NOMO-1 (cell line): ENCODE measurements at regions not wholly inside any gene's neighbourhood (a gene's known extent, or its start where the extent isn't known, plus 50 kb on each side); places are given as distances from the start of the nearest gene placed in this dataset.

Experiments used
- DNase-seq, 2 experiments: peaks; one replicate each; lab custom pipeline; 2025; ENCODE audit not compliant: unreplicated experiment in 2 of 2; lab: John Stamatoyannopoulos, UW

DNA sequence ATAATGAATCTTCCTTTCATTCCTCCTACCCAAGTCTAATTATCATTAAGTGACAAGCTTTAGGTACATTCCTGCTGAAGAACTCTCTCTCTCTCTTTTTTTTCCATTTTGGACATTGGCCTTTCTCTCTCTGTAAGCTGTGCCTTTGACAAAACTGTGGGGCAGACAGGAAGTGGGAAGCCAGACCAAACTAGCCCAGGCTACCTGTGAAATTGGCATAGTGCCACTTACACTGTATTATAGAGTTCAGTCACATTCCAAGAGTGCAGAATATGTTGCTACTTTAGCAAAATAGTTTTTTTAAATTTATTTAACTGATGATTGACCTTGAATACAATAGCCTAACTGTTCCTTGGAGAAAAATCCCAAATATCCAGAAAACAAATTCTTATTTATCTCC, 381.5 kb upstream of the ETAA1 start:
- no peak for DNase-seq

- DNase-seq, result no peak
These were observed 378.8 kb upstream of the ETAA1 start for GRCh38 chr2:67018301-67018700.

GRCh38 chr2:67032076-67032475, 365.1 kb upstream of the ETAA1 start:
- no peak for DNase-seq

- no peak for DNase-seq
These were observed 360.7 kb upstream of the ETAA1 start for GRCh38 chr2:67036444-67036843.

DNA sequence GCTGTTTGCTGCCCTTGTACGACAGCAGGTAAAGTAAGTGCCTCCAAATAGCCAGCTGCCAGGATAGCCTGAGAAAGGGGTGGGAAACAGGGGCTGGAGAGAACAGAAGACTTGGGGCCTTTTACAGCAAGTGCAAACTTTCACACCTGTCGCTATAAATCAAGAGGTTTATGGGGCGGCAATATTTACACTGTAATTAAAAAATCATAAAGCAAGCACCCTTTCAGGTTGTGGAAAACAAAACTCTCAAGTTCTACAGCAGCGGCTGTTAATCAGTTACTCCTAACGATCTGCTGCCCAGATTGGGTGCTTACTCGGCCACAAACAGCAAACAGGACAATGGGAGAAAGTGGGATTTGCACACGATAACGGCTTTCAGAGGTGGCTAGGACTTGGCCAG, 359.5 kb upstream of the ETAA1 start:
- no peak for DNase-seq

GRCh38 chr2:67038195-67038594, 358.9 kb upstream of the ETAA1 start:
- DNase-seq, result no peak

DNA sequence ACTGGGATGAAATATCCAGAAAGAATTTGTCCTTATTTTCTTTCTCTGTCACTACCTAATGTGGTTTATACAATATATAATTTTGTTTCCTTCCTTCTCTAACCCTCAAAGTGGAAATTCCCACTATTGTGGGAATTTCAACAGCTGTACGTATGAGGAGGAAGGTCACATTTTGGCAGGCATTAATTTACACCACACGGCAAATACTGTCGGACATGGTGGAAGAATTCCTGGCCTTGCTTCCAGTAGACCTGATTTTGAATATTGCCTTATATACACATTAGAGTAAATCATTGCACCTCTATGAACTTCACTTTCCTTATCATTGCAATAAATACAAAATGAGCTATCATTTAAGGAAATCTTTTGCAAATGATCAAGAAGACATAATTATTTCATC, 358.1 kb upstream of the ETAA1 start:
- no peak for DNase-seq

DNA sequence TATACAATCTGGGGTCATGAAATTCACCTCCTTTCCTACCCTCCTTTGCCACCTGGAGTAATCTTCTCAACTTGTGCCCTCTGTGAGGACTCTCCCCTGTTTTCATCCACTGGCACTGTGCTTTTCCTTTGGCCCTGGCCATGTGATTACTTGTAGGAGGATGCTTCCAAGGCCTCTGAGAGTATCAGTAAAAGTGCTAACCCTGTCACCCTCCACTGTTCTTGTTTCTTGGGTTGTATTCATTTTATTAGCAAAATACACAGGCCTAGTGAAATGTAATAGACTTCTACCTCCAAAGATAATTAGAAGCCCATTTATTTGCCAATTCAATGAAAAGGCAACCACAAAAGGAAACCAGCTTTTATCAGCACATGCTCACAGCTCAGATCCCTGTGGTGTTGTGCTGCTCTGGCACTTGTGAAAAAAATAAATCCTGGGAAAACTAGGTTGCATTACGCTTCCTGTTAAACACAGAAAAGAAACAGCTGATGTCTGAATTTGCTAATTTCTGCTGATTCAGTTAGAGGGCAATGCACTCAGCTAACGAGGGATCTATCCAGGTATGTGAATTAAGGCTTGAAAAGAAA, 357.5 kb upstream of the ETAA1 start:
- no peak for DNase-seq

- no peak for DNase-seq
These were observed 356.1 kb upstream of the ETAA1 start for GRCh38 chr2:67041051-67041450.

DNA sequence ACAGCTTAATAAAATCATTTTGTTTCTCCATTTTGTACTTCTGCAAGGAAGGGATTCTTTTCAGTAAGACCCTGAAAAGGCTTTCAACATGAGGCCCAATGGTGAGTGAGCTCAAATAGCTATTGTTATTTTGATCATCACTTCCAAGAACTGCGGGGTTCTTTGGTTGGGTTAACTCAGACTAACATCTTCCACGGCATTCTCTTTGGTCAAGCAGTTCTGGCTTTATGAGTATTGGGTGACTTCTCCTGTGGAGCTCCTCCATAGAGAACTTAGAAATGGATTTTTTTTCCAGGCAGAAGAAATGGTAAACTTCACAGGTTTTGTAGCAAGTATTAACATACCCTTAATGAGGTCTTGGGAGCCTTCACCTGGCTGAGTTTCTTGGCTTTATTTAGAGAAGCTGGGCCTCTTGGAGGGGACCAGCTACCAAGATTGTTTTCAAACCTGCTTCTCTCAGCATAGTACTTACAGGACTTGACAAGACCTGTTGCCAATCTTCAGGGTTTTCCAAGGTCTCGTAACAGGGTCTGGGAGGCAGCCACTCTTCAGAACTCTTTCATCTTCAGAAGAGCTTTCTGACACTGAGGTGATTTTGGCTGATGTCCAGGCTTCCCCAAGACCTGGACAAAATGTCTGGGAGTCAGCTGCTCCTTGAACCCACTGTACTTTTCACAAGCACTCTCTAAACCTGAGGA, 353.2 kb upstream of the ETAA1 start:
- no peak for DNase-seq

- DNase-seq, result no peak
These were observed 350.5 kb upstream of the ETAA1 start for GRCh38 chr2:67046591-67046990.

- no peak for DNase-seq
These were observed 348.8 kb upstream of the ETAA1 start for GRCh38 chr2:67048314-67048713.

DNA sequence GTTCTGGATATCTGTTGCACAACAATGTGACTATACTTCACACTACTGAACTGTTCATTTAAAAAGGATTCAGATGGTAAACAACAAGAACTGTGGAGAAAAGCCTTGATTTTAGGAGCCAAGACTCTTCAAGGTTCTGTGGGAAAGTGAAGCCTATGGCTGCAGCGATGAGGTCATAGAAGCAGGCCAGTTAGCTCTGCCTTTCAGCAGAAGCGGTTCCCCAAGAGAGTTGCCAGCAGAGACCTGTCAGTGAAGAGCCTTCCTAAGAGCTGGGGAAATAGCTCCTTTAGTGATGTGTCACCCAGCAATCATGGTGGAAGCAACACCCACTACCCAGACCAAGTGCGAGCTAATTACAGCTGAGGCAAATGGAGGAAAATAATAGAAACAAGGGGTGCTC, 346.5 kb upstream of the ETAA1 start:
- no peak for DNase-seq

- no peak for DNase-seq
These were observed 342.4 kb upstream of the ETAA1 start for GRCh38 chr2:67054728-67055127.

- no peak for DNase-seq
These were observed 341.5 kb upstream of the ETAA1 start for GRCh38 chr2:67055387-67056304.

- no peak for DNase-seq
These were observed 340.0 kb upstream of the ETAA1 start for GRCh38 chr2:67057123-67057522.

DNA sequence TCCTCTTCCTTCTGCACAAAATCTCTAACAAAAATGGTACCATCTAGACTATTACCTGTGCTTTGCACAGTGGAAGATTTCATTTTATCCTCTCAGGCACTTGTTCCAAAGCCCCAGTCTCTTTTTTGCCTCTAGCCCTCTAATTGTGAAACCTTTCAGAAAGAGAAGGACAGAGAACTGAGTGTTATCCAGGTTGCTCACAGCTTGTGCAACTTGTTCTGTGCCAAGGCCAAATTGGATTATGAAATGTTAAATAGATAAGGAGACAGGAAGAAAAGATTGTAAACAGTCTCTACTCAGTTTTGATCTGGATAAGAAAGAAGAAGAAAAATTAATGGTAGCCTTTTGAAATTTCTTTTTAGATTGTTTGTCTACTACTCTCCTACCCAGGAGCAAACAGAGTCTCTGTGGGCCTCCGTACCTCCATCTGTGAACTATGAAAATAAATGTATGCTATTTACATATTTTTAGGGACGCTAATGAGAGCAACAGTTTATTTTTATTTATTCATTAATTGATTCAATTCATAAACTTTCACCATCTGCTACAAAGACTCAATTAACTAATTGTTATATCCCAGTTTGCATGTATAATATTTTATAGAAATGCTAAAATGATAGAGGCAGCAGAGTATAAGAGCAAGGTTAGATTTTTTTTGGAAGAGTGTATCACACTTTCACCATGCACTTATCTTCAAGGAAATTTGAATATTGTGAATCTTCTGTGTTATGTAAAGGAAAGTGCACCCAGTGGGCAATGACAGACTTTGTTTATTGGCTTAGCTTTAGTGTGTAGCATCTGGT, 339.0 kb upstream of the ETAA1 start:
- no peak for DNase-seq

DNA sequence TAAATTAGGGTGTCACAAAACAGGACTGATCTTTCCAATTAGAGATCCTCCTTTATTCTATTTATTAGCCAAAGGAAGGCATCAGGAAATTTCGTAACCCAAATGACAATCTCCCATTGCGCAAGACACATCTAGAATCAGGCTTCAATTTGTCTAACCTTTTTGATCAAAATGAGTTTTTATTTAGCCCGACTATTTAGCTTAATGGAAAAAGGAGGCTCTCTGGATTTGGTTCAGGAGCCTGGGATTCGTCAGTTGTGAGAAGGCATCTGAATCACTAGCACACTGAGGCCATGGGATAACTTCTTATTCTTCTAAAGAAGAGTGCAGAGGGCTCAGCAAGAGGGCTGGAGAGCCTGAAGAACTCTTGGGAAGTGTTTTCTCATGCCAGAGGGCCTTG, 332.1 kb upstream of the ETAA1 start:
- no peak for DNase-seq

- DNase-seq, result no peak
These were observed 330.4 kb upstream of the ETAA1 start for GRCh38 chr2:67066782-67067181.

GRCh38 chr2:67067656-67068055, 329.5 kb upstream of the ETAA1 start:
- DNase-seq, result no peak

- no peak for DNase-seq
These were observed 326.3 kb upstream of the ETAA1 start for GRCh38 chr2:67070826-67071225.
